ENCODE measurements at regions not wholly inside any gene's neighbourhood (a gene's known extent, or its start where the extent isn't known, plus 50 kb on each side); places are given as distances from the start of the nearest gene placed in this dataset.
A peak's percentile ranks its signal among the peaks of the same experiment; 100 is the strongest.

GRCh38 chr4:26806331-26806730 lies 54.3 kb upstream of the STIM2 start:
- peak; percentile 31 for DNase-seq

DNA sequence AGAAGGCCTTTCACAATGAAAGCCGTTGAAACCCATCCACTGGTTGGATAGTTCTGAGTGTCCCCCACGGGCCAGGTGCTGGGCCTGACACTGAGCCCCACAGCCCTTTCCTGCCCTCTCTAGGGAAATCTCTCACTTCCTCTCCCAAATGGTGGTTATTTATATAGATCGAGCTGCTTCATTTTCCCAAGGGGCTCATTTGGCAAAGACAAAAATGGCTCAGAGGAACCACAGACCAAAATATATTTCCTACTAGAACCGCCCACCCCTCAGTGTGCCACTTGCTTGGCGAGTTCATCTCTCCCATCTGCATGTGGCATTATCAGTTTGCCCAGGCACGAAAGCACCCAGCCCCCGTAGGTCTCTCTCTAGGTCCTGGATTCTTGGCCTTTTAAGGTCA lies 53.3 kb upstream of the STIM2 start:
- DNase-seq, result peak; percentile 30

- DNase-seq, result no peak
Observed at GRCh38 chr4:26809811-26810210, 50.8 kb upstream of the STIM2 start.
